NCI-H1417 treated with DMSO at 0.1 percent for 48 hours (cell line): ENCODE measurements at regions not wholly inside any gene's neighbourhood (a gene's known extent, or its start where the extent isn't known, plus 50 kb on each side); places are given as distances from the start of the nearest gene placed in this dataset.
A peak's percentile ranks its signal among the peaks of the same experiment; 100 is the strongest.
"Not testable (repeated sequence)": the region's sequence is repeated elsewhere in the genome, so short reads cannot be mapped to it uniquely, and the experiment has no call there.

ENCODE experiments used
- DNase-seq: peaks from one replicate; lab custom pipeline; 2025; lab: John Stamatoyannopoulos, UW

DNA sequence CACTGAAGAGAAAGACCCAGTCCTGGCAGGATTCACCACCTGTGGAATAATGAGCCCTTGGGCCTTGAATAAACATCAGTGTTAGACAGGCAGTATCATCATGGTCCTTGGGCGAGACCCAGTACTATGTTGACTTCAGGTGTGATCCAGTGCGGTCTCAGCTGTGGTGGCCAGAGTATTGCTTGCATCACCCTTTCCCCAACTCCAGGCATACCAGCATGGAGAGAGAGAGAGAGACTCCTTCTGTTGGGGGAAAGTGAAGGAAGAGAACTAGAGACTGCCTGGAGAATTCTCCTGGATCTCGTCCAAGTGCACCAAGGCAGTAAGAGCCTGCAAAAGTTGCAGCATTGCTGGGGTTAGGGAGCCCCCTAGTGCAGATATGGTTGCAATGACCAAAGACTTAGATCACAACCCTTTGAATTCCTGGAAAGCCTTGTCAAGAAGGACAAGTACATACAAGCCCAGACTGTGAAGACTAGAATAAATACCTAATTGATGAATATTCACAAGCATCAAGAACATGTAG is 61.1 kb upstream of the VAMP7 start:
- DNase-seq: peak; percentile 27

DNA sequence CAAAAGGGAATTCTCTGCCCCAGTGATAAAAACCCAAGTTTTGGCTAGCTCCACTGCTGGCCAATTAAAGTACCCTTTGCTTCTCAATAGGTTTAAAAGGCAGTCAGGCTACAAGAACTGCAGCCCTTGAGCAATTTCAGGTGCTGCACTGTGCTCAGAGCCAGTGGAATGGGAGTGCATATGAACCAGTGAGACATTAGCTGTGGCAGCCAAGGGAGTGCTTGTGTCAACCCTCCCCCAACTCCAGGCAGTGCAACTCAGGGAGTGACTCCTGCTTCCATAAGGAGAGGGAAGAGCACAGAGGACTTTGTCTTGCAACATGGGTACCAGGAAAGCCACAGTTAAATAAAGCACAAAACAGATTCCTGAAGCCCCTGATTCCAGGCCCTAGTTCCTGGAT is 61.6 kb upstream of the VAMP7 start:
- no peak for DNase-seq

DNA sequence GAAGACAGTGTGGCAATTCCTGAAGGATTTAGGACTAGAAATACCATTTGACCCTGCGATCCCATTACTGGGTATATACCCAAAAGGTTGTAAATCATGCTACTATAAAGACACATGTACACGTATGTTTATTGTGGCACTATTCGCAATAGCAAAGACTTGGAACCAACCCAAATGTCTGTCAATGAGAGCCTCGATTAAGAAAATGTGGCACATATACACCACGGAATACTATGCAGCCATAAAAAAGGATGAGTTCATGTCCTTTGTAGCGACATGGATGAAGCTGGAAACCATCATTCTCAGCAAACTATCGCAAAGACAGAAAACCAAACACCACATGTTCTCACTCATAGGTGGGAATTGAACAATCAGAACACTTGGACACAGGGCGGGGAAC is 66.8 kb upstream of the VAMP7 start:
- DNase-seq: not testable (repeated sequence)

DNA sequence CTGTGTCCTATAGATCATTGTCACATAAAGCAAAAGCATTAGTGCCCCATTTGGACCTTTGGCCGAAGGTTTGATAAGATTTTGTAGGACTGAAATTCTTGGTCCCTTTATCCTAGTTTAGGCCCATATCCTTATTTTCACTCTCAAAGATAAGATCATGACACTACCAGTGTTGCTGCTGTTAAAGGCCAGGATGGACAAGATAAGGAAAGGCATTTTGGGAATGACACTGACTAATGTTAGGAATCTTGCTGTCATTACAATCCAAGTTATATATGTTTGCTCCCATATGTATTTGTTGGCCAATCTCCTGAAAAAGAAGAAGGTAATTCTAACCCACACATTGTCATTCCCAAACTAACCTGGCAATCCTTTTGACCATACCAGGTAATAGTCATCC is 101.3 kb upstream of the VAMP7 start:
- no peak for DNase-seq

DNA sequence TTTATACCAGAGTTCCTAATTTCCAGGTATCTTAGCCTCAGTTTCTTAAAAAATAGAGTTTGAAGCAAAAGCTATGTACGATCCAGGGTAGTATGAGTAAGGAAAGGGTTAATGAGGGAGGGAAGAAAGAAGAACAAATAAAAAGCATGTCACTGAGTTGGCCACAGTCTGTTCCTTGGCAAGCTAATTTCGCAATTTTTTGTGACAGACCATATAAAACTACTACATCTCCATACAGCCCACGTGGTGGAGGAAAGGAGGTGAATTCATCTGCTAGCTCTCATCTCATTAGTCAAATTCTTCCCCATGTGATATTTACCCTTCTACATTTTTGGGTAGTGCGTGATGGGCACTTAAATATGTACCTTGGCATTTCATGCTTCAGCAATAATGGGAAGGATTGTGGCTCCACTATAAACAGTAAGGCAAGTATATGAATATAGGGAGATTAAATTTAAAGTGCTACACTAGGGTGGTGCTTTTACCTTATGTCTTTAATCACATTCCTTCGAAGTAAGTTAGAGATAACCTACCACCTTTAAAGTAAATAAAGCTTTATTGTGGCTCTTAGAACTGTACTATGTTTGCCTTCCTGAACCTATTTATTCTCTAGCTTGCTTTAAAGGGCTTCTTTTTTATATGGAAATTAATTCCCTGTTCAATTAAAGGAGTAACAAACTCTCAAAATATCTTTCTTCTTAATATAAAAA is 102.1 kb upstream of the VAMP7 start:
- DNase-seq: no peak

DNA sequence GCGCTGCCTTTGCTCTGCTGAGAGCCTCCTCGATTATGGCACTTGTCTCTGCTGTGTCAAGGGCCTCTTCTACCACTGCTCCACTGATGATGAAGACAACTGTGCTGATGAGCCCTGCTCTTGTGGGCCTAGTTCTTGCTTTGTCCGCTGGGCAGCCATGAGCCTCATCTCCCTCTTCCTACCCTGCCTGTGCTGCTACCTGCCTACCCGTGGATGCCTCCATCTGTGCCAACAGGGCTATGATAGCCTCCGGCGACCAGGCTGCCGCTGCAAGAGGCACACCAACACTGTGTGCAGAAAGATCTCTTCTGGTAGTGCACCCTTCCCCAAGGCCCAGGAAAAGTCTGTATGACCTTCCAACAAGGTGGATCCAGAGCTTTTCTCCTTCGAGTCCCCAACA is 106.8 kb upstream of the VAMP7 start:
- DNase-seq: no peak

DNA sequence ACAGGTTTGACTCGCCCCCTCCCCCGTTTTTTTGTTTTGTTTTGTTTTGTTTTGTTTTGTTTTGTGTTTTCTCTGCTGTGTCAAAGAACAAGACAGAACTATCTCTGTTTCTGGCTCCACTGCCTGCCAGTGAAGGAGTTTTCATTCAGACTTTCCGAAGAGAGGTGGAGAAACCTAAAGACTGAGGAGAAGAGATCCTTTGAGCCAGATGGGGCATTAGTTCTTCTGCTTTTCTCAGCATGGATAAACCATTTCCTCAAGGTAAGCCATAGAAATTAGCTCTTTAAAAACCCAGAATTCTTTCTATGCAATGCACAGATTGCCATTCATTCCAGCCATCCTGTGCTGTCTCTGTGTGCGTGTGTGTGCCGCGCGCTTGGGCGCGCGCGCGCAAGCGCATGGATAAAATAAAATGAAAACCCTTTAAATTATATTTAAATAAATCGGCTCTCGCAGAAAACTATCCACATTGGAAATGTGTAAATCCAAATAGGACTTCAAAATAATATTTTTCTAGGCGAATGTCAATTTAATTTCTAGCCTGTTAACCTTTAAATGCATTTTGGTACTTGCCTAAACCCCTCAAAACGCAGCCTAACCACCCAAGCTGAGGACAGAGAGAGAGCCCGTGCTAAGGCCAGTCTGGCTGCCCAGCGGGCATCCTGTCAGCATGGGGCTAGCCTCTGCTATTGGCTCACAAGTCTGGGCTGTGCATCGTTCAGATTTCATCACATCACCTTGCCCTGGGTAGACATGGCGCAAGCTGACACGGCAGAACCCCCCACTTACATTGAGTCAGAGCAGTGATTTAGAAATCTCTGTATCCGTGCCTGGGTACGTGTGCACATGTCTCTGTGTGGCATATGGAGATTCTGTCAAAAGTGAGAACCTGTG is 113.0 kb upstream of the VAMP7 start:
- DNase-seq: no peak

DNA sequence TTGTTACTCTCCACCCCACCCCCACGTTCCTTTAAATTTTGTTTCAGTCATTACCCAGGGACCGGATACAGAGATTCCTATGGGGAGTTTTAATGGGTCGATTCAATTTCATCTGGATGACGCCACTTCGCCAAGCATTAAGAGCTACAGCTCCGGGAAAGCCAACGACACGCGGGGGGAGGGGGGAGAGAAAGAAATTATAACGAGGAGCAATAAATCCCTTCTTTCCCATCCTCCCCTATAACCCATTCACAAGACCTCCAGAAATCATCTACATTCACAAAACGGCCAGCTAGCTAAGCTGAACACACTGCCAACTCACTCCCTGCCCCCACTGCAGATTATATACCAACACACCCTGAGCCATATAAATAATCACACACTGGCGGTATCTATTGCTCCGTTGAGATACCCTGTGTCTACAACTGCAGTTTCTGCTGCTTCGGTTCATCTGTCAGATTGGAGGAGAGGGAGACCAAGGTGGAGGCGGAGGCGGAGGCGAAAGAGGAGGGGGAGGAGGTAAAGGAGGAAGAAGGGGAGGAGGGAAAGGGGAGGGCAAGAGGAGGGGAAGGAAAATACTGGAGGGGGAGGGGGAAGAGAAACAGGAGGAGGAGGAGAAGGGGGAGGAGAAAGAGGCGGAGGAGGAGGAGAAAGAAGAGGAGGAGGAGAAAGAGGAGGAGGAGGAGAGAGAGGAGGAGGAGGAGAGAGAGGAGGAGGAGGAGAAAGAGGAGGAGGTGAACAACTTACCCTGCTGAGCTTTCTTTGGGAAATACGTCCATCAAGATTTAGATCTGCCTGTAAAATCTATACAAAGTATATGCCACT is 113.9 kb upstream of the VAMP7 start:
- DNase-seq: no peak

DNA sequence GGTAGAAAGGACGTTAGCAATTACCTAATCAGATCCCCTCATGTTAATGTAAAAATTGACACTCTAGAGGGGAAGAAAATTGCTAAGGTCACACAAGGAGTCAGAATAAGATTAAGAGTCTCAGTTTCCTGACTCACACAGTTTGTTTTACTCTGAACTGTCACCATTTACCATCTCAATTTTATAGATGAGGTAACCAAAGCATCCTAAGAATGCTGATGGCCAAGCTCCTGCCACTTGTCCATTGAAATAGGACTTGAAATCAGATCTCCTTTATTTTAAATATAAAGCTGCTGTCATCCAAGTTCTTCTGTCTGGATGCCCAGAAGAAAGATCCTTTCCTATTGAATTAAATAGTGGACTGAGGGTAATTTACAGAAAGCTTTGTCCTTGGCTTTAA is 114.8 kb upstream of the VAMP7 start:
- no peak for DNase-seq

DNA sequence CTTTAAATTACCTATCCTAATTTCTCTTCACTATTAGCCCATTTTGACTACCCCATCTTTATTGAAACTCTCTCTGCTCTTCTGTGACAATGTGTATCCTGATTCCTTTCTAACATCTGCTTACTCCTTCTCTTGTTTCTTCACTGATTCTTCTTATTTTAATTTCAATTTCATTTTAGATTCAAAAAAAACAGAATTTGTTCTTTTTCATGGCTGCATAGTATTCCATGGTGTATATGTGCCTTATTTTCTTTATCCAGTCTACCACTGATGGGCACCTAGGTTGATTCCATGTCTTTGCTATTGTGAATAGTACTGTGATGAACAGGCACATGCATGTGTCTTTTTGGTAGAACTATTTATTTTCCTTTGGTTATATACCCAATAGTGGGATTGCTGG is 120.0 kb upstream of the VAMP7 start:
- DNase-seq: no peak

DNA sequence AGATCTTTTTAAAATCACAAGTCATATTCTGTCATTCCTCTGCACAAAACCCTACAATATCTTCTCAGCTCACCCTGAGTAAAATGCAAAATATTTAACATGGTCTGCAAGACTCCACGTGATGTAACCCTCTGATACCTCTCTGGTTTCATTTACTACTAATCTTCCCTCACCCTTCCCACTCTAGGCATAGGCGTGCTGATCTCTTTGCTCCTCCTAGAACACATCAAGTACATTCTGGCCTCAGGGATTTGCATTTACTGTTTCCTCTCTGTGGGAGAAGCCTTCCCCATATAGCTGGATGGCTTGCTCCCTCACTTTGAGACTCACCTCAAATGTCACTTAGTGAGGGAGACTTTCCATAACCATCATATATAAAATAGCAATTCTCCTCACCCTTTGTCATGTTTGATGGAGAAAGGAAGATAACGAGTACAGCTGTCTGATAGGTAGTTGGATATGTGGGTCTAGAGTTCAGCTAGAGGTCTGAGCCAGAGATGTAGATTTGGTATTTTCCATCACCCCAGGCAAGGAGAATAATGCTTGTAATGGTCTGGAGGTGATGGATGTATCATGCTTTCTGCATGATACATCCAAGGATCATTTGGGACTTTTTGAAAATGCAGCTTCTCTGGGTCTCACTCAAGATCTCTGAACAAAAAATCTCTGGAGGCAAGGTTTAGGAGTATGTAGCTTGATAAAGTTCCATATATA is 123.9 kb upstream of the VAMP7 start:
- no peak for DNase-seq

DNA sequence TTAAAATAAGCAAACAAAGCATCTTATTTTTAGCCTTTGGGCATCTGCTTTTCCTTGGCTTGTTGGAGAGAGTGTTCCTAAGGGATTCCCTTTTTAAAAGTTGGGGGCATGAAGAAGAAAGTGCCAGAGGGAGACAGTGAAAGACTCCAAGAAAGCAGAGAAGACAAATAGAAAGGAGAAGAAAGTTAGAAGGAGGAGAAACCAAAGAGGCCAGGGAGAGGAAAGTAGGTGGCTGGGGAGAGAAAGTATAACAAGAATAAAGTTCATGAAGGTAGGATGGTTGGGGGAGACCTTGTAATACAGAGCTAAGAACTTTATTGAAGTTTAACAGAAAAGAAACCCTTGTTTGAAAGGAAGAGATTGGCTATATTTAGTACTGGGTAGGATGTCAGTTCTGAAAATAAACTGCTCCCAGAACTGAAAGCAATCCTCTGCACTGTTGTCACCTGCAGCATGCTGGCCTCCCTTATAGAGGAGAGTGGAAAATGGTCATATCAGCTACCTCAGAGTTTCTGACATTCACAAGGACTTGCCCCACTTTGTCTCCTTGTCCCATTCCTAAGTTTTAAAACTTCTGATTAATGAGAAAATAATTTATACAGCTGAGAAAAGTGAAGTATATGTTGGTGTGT is 125.3 kb upstream of the VAMP7 start:
- DNase-seq: no peak

DNA sequence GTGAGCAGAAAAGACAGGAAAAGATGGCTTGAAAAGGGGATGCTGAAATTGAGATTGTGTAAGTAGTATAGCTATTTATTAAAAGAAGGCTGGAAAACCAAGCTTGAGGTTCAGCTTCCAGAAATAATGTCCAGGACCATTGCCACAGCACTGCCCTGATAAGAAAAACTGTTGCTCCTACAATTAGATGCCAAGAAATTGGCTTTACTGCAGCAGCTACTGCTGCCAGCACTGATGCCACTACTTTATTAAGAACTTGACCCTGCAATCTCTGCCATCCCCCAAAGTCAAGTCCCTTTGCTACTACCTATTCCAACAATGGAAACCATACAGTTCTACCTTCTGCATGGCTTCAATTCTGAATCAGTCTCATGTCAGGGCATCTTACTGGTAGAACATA is 130.0 kb upstream of the VAMP7 start:
- no peak for DNase-seq

DNA sequence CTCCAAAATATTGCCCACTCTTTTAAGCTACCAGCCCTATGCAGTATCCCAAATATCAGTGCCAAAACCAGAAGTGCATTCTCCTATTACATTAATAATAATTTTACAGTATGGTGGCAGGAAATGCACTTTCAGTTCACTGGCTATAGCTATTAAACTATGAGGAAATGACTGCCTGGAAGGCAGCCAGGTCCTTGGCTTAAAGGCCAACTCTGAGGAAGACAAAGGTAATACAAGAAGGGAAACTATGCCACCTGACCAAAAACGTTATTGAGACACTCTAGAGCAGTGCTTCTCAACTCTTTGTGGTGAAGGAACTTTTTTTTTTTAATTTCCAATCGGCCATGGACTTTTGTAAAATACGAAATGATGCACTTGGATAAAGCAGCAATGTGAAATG is 133.6 kb upstream of the VAMP7 start:
- DNase-seq: no peak

DNA sequence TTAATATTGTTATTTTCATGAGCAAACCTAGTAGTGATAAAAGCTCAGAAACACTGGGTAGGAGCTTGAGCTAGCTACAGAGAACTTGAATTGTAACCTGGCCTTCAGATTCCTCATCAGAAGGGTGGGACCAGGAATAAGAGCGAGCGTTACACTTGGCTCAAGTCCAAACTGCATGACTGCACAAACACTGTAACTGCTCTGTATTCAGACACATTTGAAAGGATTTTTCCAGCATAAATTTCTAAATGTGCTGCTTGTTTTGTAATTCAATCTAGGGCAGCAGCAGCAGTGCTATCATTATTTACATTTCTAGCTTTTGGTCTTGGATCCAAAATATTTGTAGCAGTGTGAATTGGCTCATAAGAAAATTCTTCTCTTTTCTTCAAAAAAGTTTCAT is 133.0 kb upstream of the TMLHE start:
- no peak for DNase-seq

DNA sequence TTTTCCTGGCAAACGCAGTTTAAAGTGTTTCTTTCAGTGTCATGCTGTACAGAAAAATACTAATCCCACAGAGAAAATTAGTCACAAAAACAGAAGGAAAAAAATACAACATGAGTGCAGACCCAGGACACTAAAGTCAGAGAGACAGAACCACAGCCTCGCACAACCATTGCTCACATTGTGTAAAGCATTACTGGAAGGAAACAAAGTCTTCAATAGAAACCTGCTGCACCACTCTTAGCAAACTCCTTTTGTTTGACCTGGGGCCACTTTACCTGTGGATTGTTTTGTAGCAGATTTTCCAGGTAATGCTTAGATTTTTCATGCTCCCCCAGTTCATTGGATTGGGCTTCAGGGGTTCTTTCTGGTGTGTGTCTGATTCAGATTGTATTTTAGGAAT is 131.8 kb upstream of the TMLHE start:
- no peak for DNase-seq

DNA sequence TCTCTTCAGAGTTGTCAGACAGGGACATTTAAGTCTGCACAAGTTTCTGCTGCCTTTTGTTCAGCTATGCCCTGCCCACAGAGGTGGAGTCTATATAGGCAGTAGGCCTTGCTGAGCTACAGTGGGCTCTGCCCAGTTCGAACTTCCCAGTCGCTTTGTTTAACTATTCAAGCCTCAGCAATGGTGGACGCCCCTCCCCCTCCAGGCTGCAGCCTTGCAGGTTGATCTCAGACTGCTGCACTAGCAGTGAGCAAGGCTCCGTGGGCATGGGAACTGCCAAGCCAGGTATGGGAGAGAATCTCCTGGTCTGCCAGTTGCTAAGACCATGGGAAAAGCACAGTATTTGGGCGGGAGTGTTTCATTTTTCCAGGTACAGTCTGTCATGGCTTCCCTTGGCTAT is 115.6 kb upstream of the TMLHE start:
- DNase-seq: not testable (repeated sequence)

DNA sequence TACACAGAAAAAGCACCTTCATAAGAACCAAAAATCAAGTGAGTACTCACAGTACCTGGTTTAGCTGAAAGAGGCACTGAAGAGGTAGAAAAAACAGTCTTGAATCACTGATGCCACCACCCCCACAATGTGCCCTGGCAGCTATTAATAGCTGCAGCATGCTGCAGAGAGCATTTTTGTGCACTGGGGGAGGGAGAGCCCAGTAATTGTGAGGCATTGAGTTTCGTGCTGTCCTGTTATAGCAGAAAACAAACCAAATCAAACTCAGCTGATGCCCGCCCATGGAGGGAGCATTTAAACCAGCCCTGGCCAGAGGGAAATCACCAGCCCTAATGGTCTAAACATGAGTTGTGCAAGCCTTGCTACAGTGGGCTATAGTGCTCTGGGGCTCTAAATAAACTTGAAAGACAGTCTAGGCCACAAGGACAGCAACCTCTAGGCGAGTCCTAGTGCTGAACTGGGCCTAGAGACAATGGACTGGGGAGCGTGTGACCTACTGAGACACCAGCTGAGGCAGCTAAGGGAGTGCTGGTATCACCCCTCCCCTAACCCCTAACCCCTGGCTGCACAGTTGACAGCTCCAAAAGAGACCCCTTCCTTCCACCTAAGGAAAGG is 106.3 kb upstream of the TMLHE start:
- no peak for DNase-seq

DNA sequence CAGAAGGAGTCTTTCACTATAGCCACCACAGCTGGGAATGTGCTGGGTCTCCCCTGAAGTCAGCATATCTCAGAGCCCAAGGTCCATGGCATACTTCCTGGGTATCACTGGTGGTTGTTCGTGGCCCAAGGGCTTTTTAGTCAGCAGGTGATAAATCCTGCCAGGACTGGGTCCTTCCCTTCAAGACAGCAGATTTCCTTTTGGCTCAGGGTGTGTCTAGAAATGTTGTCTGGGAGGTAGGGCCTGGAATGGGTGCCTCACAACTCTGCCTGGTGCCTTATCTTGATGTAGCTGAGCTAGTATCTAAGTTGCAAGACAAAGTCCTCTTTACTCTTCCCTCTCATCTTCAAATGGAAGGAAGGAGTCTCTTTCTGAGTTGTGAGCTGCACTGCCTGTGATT is 102.4 kb upstream of the TMLHE start:
- no peak for DNase-seq

DNA sequence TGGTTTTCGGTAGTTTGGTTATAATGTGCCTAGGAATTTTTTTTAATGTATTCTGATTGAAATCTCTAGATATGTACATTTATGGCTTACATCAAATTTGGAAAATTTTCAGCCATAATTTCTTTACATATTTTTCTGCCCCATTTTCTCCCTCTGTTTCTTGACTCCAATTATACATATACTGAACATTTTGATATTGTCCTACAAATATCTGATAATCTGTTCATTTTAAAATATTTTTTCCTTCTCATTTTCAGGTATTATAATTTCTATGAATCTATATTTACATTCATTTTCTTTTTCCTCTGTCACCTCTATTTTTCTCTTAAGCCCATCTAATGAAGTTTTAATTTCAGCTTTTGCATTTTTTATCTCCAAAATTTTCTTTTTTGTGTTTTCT is 82.7 kb upstream of the TMLHE start:
- DNase-seq: no peak

DNA sequence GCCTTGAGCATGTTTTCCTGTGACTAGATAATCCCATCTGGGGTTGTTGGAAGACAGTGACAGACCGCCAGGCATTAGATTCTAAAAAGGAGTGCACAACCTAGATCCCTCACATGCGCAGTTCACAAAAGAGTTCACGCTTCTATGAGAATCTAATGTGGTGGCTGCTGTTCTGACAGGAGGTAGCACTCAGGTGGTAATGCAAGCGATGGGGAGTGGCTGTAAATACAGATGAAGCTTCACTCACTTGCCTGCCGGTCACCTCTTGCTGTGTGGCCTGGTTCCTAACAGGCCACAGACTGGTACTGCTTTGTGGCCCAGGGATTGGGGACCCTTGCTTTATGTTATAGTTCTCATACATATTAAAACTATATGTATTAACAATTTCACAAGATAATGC is 81.9 kb upstream of the TMLHE start:
- no peak for DNase-seq
